Vagina (tissue), 2 donors: ENCODE measurements at regions not wholly inside any gene's neighbourhood (a gene's known extent, or its start where the extent isn't known, plus 50 kb on each side); places are given as distances from the start of the nearest gene placed in this dataset.

Experiments
- CTCF ChIP-seq, 3 experiments: fragments of 450-650 bp in 2 of 3; fragments of 200-600 bp in 1 of 3; sonication (generic) in 1 of 3; IDR thresholded peaks; one replicate each; pipeline ENCODE4 v1.5.1; 2017 to 2019; ENCODE audit warnings: antibody characterized with exemption in 3 of 3, mild to moderate bottlenecking in 2 of 3, moderate library complexity in 2 of 3
- POLR2A ChIP-seq, 2 donors: fragments of 450-650 bp; IDR thresholded peaks; one replicate each; pipeline ENCODE4 v1.6.1; 2017; ENCODE audit warnings: antibody characterized with exemption in 2 of 2, mild to moderate bottlenecking in 2 of 2, moderate library complexity in 2 of 2
- POLR2AphosphoS5 ChIP-seq, 2 donors: sonication (generic); formaldehyde crosslinking; IDR thresholded peaks; one replicate each; pipeline ENCODE4 v1.9.0; 2017; ENCODE audit warnings: antibody characterized with exemption in 2 of 2, mild to moderate bottlenecking in 2 of 2, low read depth in 1 of 2; ENCODE audit not compliant: insufficient read depth in 1 of 2

- TF ChIP-seq CTCF (IDR thresholded peaks at IDR 0.05) (no peak), POLR2A (IDR thresholded peaks at IDR 0.05) (no peak), POLR2AphosphoS5 (IDR thresholded peaks at IDR 0.05; ENCODE audit: insufficient read depth in 1 of 2, low read depth in 1 of 2) (no peak)
These were observed 108.4 kb upstream of the NOCT start for GRCh38 chr4:138907174-138907573.
